ENCODE measurements at regions not wholly inside any gene's neighbourhood (a gene's known extent, or its start where the extent isn't known, plus 50 kb on each side); places are given as distances from the start of the nearest gene placed in this dataset.

GRCh38 chr9:11003836-11004235, 391.0 kb upstream of the PTPRD start:
- no peak for DNase-seq

- no peak for DNase-seq
These were observed 398.9 kb upstream of the PTPRD start for GRCh38 chr9:11011696-11012095.

DNA sequence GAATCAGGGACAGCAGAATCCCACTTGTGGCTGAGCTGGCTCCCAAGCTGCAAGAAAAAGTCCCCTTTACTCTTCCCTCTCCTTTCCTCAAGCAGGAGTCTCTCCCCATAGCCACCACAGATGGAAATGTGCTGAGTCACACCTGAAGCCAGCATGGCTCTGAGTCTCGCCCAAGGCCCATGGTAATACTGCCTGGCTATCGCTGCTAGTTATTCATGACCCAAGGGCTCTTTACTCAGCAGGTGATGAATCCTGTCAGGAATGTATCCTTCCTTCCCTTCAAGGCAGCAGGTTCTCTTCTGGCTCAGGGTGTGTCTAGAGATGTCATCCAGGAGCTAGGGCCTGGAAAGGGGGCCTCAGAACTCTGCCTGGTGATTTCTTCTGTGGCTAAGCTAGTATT, 403.3 kb upstream of the PTPRD start:
- DNase-seq = no peak

DNA sequence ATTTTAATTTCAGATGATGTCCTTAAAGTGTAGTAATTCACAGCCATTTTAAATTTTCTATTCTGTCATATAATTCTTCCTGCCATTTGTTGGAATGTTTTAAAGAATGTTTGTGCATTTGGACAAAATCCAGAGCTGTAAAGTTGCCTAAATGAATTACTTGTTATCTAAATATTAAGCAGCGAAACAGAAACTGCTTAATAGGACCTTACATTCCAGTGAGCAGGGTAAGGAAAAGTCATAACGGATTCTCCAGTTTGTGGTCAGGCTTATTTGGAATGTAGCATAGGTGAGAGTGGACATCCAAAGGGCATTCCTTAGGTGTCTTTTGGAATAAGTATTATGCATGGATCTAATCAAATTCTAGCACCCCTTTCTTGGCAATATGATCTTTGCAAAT, 410.4 kb upstream of the PTPRD start:
- no peak for DNase-seq

DNA sequence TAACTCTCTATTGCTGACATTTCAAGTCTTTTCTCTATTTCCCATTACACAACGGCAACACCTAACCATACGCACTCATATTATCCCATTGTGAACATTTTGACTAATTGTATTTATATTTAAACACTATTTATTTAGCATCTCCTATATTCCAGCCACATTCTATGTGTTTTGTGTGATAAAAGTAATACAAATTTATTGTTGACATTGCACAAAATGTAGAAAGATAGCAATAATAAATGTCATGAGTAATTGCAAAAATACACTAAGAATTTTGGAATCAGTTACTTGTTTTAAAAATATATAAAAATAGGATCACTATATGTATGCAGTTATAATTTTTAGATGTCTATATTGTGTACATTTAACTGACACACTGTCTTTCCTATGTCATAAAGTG, 413.0 kb upstream of the PTPRD start:
- no peak for DNase-seq

DNA sequence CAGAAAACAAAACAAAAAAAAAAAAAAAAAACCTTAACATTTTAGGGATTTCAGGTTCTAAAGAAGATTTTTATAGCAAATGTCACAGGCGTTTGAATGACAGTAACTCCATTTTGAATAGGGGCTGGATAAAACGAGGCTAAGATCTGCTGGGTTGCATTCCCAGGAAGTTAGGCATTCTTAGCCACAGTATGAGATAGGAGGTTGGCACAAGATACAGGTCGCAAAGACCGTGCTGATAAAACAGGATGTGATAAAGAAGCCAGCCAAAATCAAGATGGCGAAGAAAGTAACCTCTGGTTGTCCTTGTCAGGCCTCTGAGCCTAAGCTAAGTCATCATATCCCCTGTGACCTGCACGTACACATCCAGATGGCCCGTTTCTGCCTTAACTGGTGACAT, 425.6 kb upstream of the PTPRD start:
- DNase-seq = no peak

GRCh38 chr9:11039006-11039405, 426.2 kb upstream of the PTPRD start:
- DNase-seq = no peak

GRCh38 chr9:11045589-11045988, 432.8 kb upstream of the PTPRD start:
- no peak for DNase-seq

GRCh38 chr9:11063263-11063662, 450.5 kb upstream of the PTPRD start:
- no peak for DNase-seq

GRCh38 chr9:11064909-11065308, 452.1 kb upstream of the PTPRD start:
- DNase-seq = no peak

DNA sequence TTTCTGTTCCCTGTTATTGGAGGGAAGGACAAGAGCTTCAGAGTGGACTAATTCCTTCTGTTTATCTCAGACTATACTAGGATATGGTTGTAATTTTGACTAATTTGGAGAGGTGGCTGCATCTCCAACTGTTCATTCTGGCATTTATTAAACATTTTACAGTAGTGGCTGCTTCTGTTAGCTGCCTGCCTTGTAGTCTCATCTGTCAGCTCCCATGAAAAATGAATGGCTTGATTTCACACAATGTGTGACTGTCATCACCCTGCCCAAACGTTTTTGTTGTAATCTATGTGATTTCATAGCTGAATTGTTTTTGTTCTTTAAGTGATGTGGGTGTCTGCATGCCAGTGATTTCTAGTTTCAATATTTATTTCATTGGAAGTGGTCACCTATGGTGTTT, 459.4 kb upstream of the PTPRD start:
- DNase-seq = no peak

DNA sequence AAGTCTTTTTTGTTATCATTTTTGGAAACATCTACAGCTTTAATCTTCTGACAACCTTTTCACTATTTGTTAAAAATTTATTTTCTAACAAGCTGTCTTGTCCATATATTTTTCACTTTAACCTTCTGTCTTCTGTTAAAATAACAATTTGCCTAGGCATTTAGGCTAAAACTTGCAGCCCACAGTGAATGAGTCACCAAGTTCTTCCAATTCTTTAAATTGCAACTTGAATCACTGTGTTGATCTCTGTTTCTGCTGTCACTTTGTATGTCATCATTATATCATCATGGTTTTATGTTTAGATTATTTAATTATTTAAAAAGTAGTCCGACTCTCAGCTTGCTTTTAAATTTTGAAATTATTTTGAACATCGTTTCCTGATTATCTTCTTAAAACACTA, 473.8 kb upstream of the PTPRD start:
- no peak for DNase-seq

DNA sequence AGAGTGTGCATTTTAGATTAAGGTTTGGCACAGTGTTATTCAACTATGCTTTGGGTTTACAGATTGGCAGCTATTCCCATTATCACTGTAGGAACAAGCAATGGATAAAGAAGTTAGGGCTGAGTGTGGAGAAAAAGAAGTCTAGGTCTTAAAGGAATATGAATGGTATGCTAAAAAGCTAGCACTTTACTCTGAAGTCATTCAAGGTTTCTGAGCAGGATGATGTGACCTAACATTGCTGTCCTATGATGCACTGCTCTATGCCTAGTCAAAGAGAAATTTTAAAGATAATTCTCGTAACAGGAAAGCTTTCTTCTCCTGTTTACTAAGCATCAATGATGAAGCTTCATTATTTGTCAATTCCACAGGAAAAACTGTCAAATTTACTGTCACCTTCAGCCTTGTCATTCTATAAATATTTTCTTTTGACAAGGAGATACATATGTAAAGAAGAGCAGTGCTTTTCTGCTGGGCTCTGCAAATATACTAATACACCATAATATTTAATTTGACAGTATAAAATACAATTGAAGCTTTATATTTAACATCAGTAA, 476.1 kb upstream of the PTPRD start:
- DNase-seq = no peak

DNA sequence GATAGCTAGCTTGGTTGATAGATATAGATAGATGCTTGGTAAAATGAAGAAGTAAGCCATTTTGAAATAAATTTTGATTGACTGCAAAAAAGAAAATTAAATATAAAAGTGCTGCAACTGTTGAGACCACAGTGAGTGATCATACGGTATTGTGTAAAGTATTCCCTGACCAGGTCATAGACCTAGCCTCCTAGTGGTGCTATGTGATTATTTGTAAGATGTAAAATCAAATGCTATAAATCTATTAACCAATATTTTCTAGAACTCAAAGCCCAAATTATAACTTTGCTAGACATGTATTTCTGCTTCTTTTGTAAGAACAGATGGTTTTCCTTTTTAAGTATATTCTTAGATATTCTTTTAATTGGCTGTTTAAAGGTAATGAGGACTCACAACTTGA, 480.2 kb upstream of the PTPRD start:
- no peak for DNase-seq

GRCh38 chr9:11097020-11097419, 484.2 kb upstream of the PTPRD start:
- no peak for DNase-seq

DNA sequence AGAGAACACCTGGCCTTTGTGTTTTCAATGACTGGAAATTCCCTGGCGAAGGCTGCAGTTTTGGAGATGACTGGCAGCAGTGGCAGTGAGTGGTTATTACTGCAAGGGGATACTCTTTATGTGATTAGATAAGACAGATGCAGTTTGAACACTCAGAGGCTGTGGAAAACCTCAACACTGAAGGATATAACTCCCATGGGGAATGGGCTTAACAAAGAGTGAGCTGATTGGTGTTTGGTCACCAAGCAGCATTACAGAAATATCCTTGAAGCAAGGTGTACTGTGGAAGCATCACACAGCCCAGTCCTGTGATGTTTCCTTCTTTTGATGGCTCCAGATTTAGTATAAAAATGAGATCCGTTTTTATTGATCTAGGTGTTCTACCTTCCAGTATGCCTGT, 490.7 kb upstream of the PTPRD start:
- DNase-seq = no peak

- no peak for DNase-seq
These were observed 494.4 kb upstream of the PTPRD start for GRCh38 chr9:11107196-11107595.

DNA sequence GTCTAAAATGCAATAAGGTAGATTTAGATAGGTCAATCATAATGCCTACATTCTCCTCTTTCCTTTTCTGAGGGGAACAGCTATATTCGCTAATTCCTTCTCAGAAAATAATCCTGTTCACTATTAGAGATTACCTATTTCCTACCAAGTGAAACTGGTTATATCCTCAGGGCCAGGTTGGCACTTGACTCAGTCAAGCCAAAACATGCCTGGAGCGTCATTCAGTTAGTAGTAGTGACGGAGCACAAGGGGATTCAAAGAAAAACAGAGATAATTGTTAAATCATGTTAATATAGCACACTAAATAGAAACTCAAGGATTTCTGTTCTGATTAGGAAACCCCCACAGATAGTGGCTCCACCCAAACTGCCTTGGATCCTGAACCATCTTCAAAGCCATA, 515.4 kb upstream of the PTPRD start:
- DNase-seq = no peak

DNA sequence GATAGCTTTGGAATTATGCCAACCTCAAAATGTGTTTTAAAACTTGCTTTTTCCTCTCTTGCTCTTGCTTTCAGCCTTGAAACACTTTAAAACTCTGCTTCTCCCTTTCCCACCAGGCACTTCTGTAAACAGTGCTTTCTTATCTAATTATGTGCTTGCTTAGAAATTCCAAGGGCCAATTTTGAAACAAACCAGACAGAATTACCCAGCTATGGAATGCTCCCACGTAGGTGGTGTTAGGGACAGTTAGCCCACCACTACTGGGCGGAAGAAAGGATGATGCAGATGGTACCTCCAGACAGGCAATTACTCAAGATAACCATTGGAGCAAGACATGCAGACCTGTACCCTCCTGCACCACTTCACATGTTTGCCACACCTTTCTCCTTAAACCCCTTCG, 523.0 kb upstream of the PTPRD start:
- no peak for DNase-seq

DNA sequence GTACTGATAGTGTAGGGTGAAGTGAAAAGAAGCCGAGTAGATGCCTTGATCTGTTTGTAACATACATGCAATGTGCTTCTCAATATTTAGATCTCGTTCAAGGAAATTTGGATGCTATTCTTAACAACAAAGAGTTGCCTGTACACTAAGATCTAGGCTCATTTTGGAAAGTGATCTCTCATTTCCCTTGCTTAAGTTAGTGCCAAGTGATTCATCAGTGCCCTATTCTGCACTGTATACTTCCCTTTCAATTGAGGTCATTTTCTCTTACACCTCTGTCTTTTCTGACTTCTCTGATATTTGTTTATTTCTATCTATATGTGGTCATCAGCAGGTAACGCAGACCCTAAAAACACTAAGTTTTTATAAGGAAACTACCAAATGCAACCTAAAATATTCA, 528.6 kb upstream of the PTPRD start:
- no peak for DNase-seq

DNA sequence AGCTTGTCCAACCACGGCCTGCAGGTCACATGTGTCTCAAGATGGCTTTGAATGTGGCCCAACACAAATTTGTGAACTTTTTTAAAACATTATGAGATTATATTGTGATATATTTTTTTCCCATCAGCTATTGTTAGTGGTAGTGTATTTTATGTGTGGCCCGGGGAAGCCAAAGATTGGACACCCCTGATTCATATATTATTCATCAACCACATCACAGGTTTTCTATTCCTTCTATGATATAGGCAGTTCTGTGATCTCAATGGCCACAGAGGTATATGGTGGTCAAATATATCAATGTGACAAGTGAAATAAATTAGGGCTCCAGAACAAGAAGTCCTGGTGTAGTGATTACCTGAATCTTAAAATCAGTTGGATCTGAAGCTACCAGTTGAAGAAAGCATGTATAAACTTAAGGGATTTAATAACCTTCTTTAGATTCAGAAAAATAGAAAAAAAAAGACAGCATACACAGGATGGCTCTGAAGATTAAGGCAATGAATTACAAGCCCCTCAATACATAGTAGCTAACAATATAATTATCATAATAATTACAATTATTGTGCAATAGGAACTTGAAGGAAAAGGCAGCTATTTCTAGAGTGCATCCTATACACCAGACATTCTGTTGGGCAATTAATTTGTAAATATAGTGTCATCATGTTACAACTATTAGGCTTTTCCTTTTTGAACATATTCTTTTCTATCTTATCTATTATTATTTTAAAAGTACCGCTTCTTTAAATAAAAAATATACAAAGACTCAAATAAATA, 530.4 kb upstream of the PTPRD start:
- DNase-seq = no peak

GRCh38 chr9:11144746-11145145, 531.9 kb upstream of the PTPRD start:
- no peak for DNase-seq

GRCh38 chr9:11148189-11148588, 535.4 kb upstream of the PTPRD start:
- DNase-seq = no peak

GRCh38 chr9:11149065-11149464, 536.3 kb upstream of the PTPRD start:
- no peak for DNase-seq

- DNase-seq = no peak
These were observed 545.3 kb upstream of the PTPRD start for GRCh38 chr9:11158063-11158462.

All from NCI-H1694 (cell line).